GM12878 (cell line): ENCODE measurements at regions not wholly inside any gene's neighbourhood (a gene's known extent, or its start where the extent isn't known, plus 50 kb on each side); places are given as distances from the start of the nearest gene placed in this dataset.
A peak's percentile ranks its signal among the peaks of the same experiment; 100 is the strongest.

Source experiments
- ATAC-seq: fragments of 200-7000 bp; cut with Tn5 transposase; 3 replicates; pipeline ENCODE4 v1.9.1; 2020; ENCODE audit warnings: mild to moderate bottlenecking, moderate library complexity
- BruUV-seq: library from RNA; stranded (reverse); fragments of 400-500 nt; replicated peaks from 2 replicates; lab custom pipeline; 2021; lab: Mats Ljungman, UMichigan
- CTCF ChIA-PET: fragments of 300-600 bp; sonication (Branson Sonifier 250); formaldehyde crosslinking; extraction: SDS; loops from one replicate; lab custom pipeline; 2021; ENCODE audit warnings: inconsistent platforms; lab: Yijun Ruan, JAX
- POLR2A ChIA-PET: fragments of 350-600 bp; formaldehyde crosslinking; extraction: SDS; loops from one replicate; lab custom pipeline; 2021; ENCODE audit warnings: inconsistent platforms; lab: Charles Lee
- RAD21 ChIA-PET: fragments of 300-600 bp; sonication (Branson Sonifier 250); formaldehyde crosslinking; loops from one replicate; lab custom pipeline; 2023; ENCODE audit warnings: antibody characterized with exemption; ENCODE audit not compliant: unreplicated experiment; lab: Charles Lee
- SMC1A ChIA-PET: fragments of 300-600 bp; sonication (Branson Sonifier 250); formaldehyde crosslinking; loops from one replicate; lab custom pipeline; 2023; ENCODE audit not compliant: unreplicated experiment, uncharacterized antibody; lab: Charles Lee
- DNase-seq: peaks from one replicate; pipeline ENCODE4 v3.0.0-alpha.2; 2011; ENCODE audit warnings: low read depth, low spot score
- FAIRE-seq: peaks from 3 replicates; lab custom pipeline; 2011; peaks lifted over from hg19 to GRCh38; lab: Jason Lieb, UNC
- H2AFZ ChIP-seq: 2 replicates; pipeline ENCODE4 v1.6.0; 2011; ENCODE audit warnings: low read depth, low read length, control low read depth; ENCODE audit not compliant: control insufficient read depth
- H3K27ac ChIP-seq: 2 replicates; pipeline ENCODE4 v1.5.1; 2011; ENCODE audit warnings: control low read depth; ENCODE audit not compliant: control insufficient read depth, insufficient read depth
- H3K27me3 ChIP-seq, 2 experiments: replicated peaks in 1 of 2; 2 replicates each; pipeline versions ENCODE4 v1.6.0 to v1.6.1; 2011; ENCODE audit warnings: low read length in 1 of 2; ENCODE audit not compliant: control insufficient read depth in 2 of 2, insufficient read depth in 2 of 2
- H3K36me3 ChIP-seq, 2 experiments: 2 replicates each; pipeline ENCODE4 v1.5.1; 2011; ENCODE audit warnings: low read length in 1 of 2; ENCODE audit not compliant: control insufficient read depth in 2 of 2, insufficient read depth in 2 of 2
- H3K4me1 ChIP-seq: 2 replicates; pipeline ENCODE4 v1.6.1; 2011; ENCODE audit warnings: mild to moderate bottlenecking, low read length, moderate library complexity, mixed read lengths; ENCODE audit not compliant: control insufficient read depth, insufficient read depth
- H3K4me2 ChIP-seq: 2 replicates; pipeline ENCODE4 v1.6.0; 2011; ENCODE audit warnings: control low read depth; ENCODE audit not compliant: control insufficient read depth, insufficient read depth
- H3K4me3 ChIP-seq: fragments of 200-600 bp; sonication (generic); 2 replicates; pipeline ENCODE4 v1.5.1; 2016
- H3K79me2 ChIP-seq: 2 replicates; pipeline ENCODE4 v1.6.0; 2011; ENCODE audit warnings: low read length; ENCODE audit not compliant: control insufficient read depth, insufficient read depth
- H3K9ac ChIP-seq: 2 replicates; pipeline ENCODE4 v1.8.0; 2011; ENCODE audit warnings: low read length, control low read depth, mixed read lengths; ENCODE audit not compliant: control insufficient read depth, insufficient read depth
- H3K9me3 ChIP-seq: replicated peaks from 3 replicates; pipeline ENCODE4 v1.5.1; 2011; ENCODE audit warnings: mild to moderate bottlenecking, low read length; ENCODE audit not compliant: control insufficient read depth, insufficient read depth
- H4K20me1 ChIP-seq: 2 replicates; pipeline ENCODE4 v1.6.0; 2011; ENCODE audit not compliant: control insufficient read depth, insufficient read depth
- BACH1 ChIP-seq: fragments of 450-650 bp; IDR thresholded peaks from 2 replicates; pipeline ENCODE4 v1.6.1; 2017; ENCODE audit warnings: mild to moderate bottlenecking, borderline replicate concordance
- CREM ChIP-seq: IDR thresholded peaks from 2 replicates; pipeline ENCODE4 v1.6.1; 2014; ENCODE audit warnings: antibody characterized with exemption, low read depth
- EZH2 ChIP-seq: IDR thresholded peaks from 2 replicates; pipeline ENCODE4 v1.6.1; 2012; ENCODE audit warnings: low read depth, mild to moderate bottlenecking, control low read depth, inconsistent platforms, low read length, borderline replicate concordance; ENCODE audit not compliant: control insufficient read depth
- NFIC ChIP-seq: IDR thresholded peaks from 2 replicates; pipeline ENCODE4 v1.6.1; 2012; ENCODE audit warnings: low read depth, mild to moderate bottlenecking, inconsistent platforms, low read length, moderate library complexity
- NFXL1 ChIP-seq: fragments of 450-650 bp; IDR thresholded peaks from 2 replicates; pipeline ENCODE4 v1.6.1; 2017; ENCODE audit warnings: antibody characterized with exemption, mild to moderate bottlenecking, borderline replicate concordance
- PAX5 ChIP-seq: IDR thresholded peaks from 2 replicates; pipeline ENCODE4 v1.6.1; 2011; ENCODE audit warnings: low read depth, low read length, borderline replicate concordance
- PAX8 ChIP-seq: fragments of 450-650 bp; IDR thresholded peaks from 2 replicates; pipeline ENCODE4 v1.6.1; 2017; ENCODE audit warnings: mild to moderate bottlenecking, moderate library complexity
- POU2F2 ChIP-seq: IDR thresholded peaks from 3 replicates; pipeline ENCODE4 v1.6.1; 2011; ENCODE audit warnings: low read depth, mild to moderate bottlenecking, low read length, borderline replicate concordance
- RUNX3 ChIP-seq: IDR thresholded peaks from 2 replicates; pipeline ENCODE4 v1.6.1; 2012; ENCODE audit warnings: low read length, inconsistent platforms
- SIX5 ChIP-seq: IDR thresholded peaks from 2 replicates; pipeline ENCODE4 v1.6.1; 2011; ENCODE audit warnings: mild to moderate bottlenecking, low read depth, low read length, moderate library complexity; ENCODE audit not compliant: severe bottlenecking
- SMAD5 ChIP-seq: IDR thresholded peaks from 2 replicates; pipeline ENCODE4 v1.6.1; 2016; ENCODE audit warnings: antibody characterized with exemption, low read depth
- SMARCA5 ChIP-seq: fragments of 450-650 bp; IDR thresholded peaks from 2 replicates; pipeline ENCODE4 v1.6.1; 2017; ENCODE audit warnings: mild to moderate bottlenecking
- TCF12 ChIP-seq: IDR thresholded peaks from 2 replicates; pipeline ENCODE4 v1.6.1; 2011; ENCODE audit warnings: low read depth, mild to moderate bottlenecking, low read length
- YBX1 ChIP-seq: fragments of 450-650 bp; IDR thresholded peaks from 2 replicates; pipeline ENCODE4 v1.6.1; 2016; ENCODE audit warnings: antibody characterized with exemption
- YY1 ChIP-seq: IDR thresholded peaks from 2 replicates; pipeline ENCODE4 v1.6.1; 2011; ENCODE audit warnings: low read depth, mild to moderate bottlenecking, low read length
- WGBS: methylation state at CpG from one replicate; pipeline ENCODE4 v1.1.6; 2016; ENCODE audit warnings: low lambda C conversion rate; ENCODE audit not compliant: insufficient replicate concordance, insufficient coverage; ENCODE audit errors: missing lambda C conversion rate; 5-methylcytosine and 5-hydroxymethylcytosine counted together
- in situ Hi-C: fragments of 300-500 bp; cut with MboI; formaldehyde crosslinking; loops from 9 replicates; pipeline ENCODE4 v1.14.3; 2018; ENCODE audit warnings: mixed read lengths
- intact Hi-C: fragments of 100-400 bp; cut with micrococcal nuclease; formaldehyde crosslinking; loops from one replicate; pipeline ENCODE4 v1.14.2; 2022; ENCODE audit not compliant: unreplicated experiment
- TF ChIP-seq, protein P1 (sequence below): IDR thresholded peaks from 2 replicates; pipeline ENCODE4 v1.6.1; 2012; ENCODE audit warnings: low read length, inconsistent platforms
- TF ChIP-seq, protein P2 (sequence below): IDR thresholded peaks from 2 replicates; pipeline ENCODE4 v1.6.1; 2012; ENCODE audit warnings: low read depth, low read length, improper control_type of control experiment
- TF ChIP-seq, protein P3 (sequence below): fragments of 450-650 bp; IDR thresholded peaks from 2 replicates; pipeline ENCODE4 v1.6.1; 2017; ENCODE audit warnings: antibody characterized with exemption, mild to moderate bottlenecking, moderate library complexity

DNA sequence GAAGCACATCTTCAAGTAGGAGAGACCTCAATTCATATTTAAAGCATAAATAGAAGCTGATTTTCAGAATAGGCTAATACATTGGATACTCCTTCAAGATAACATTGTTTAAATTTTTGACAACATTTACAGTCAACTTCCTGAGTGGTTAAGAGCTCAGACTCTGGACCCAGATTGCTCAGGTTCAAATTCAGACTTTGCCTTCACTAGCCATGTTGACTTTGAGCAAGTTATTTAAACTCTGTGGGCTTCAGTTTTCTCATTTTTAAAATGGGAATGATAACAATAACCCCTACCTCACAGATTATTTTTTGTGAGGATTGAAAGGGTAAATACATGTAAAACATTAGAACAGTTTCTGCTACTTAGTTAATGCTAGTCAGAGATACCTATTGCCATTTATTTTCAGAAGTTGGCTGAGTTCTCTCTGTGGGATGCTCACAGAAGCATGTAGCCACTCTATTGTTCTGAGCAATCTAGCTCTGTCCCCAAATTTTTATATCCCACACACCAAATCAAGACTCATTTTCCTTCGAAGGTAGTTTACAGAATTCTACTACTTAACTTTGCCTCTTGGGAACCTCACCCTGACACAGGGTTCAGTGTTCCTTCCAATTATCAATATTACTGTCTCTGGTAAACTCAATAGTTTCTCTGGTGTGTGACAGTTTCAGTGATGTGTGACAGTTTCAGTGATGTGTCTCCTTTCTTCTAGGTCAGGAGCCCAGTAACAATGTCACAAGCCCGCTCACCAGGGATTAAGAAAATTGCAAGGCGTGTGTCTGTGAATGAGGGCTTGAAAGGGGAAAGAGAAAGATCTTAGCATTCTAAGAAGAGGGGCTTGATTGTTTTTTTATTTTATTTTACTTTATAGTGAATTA, 79.4 kb upstream of the OSTN start:
- H4K20me1 ChIP-seq: no peaks in the 10 kb centered on the region
- 35% methylated on average over 3 of the region's 3 CpGs for WGBS
- in situ Hi-C loops (no loop called here), intact Hi-C loops (no loop called here)
- H3K4me2 ChIP-seq: no peak overlapping the region
- DNase-seq: no peak
- POLR2A ChIA-PET: no interaction called here
- RAD21 ChIA-PET: no interaction called here
- no peak overlapping the region for H3K4me3 ChIP-seq
- CTCF ChIA-PET: no interaction called here
- H3K36me3 ChIP-seq: no peaks in the 10 kb centered on the region
- H3K9ac ChIP-seq: no peak overlapping the region
- no TSS peak for BruUV-seq
- no peak overlapping the region for H2AFZ ChIP-seq
- no peaks in the 10 kb centered on the region for H3K79me2 ChIP-seq
- H3K4me1 ChIP-seq: no peaks in the 10 kb centered on the region
- peak; percentile 86 for ATAC-seq
- TF ChIP-seq PAX8 (no peak), BACH1 (no peak), YY1 (no peak), CREM (no peak), SIX5 (no peak), EZH2 (no peak), YBX1 (no peak), RUNX3 (no peak), SMAD5 (no peak), PAX5 (no peak), SMARCA5 (no peak), TCF12 (no peak), POU2F2 (no peak), NFIC (no peak), NFXL1 (no peak)
- TF ChIP-seq, protein P1, sequence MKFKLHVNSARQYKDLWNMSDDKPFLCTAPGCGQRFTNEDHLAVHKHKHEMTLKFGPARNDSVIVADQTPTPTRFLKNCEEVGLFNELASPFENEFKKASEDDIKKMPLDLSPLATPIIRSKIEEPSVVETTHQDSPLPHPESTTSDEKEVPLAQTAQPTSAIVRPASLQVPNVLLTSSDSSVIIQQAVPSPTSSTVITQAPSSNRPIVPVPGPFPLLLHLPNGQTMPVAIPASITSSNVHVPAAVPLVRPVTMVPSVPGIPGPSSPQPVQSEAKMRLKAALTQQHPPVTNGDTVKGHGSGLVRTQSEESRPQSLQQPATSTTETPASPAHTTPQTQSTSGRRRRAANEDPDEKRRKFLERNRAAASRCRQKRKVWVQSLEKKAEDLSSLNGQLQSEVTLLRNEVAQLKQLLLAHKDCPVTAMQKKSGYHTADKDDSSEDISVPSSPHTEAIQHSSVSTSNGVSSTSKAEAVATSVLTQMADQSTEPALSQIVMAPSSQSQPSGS: no peak
- TF ChIP-seq, protein P2, sequence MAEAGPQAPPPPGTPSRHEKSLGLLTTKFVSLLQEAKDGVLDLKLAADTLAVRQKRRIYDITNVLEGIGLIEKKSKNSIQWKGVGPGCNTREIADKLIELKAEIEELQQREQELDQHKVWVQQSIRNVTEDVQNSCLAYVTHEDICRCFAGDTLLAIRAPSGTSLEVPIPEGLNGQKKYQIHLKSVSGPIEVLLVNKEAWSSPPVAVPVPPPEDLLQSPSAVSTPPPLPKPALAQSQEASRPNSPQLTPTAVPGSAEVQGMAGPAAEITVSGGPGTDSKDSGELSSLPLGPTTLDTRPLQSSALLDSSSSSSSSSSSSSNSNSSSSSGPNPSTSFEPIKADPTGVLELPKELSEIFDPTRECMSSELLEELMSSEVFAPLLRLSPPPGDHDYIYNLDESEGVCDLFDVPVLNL: no peak
- TF ChIP-seq, protein P3, sequence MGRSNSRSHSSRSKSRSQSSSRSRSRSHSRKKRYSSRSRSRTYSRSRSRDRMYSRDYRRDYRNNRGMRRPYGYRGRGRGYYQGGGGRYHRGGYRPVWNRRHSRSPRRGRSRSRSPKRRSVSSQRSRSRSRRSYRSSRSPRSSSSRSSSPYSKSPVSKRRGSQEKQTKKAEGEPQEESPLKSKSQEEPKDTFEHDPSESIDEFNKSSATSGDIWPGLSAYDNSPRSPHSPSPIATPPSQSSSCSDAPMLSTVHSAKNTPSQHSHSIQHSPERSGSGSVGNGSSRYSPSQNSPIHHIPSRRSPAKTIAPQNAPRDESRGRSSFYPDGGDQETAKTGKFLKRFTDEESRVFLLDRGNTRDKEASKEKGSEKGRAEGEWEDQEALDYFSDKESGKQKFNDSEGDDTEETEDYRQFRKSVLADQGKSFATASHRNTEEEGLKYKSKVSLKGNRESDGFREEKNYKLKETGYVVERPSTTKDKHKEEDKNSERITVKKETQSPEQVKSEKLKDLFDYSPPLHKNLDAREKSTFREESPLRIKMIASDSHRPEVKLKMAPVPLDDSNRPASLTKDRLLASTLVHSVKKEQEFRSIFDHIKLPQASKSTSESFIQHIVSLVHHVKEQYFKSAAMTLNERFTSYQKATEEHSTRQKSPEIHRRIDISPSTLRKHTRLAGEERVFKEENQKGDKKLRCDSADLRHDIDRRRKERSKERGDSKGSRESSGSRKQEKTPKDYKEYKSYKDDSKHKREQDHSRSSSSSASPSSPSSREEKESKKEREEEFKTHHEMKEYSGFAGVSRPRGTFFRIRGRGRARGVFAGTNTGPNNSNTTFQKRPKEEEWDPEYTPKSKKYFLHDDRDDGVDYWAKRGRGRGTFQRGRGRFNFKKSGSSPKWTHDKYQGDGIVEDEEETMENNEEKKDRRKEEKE: no peak
- no peak overlapping the region for H3K27ac ChIP-seq
- H3K9me3 ChIP-seq: no peaks in the 10 kb centered on the region
- FAIRE-seq: peak; percentile 61
- SMC1A ChIA-PET: interaction anchor here (1.6 kb wide), 1 partner anchor 14 kb away, joined by 4 read pairs; no protein-coding TSS in a partner anchor
- no peaks in the 10 kb centered on the region for H3K27me3 ChIP-seq
